ENCODE measurements at regions not wholly inside any gene's neighbourhood (a gene's known extent, or its start where the extent isn't known, plus 50 kb on each side); places are given as distances from the start of the nearest gene placed in this dataset.

DNA sequence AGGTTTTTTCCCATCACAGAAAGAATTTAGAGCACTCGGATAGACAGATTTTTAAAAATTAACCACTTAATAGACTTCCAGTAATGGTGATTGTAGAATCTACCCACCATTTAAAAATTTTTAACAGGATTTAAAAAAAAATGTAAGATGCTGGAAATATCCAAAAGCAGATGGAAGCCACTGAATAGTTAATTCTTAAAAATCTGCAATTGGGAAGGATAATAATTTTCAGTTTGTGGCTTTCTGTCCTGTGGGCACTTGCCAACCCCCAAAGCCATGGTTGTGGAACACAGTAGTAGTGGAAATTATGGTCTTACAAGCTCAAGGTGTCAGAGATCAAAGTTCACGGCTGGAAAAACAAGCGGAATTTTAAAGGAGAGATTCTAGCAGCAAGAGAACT is 101.0 kb upstream of the SP4 start:
- Histone ChIP-seq H2AFZ (ENCODE audit: low read length) (no peak overlapping the region), H3F3A (ENCODE audit: low read length, unreplicated experiment) (no peaks in the 10 kb centered on the region), H3K27ac (ENCODE audit: low read length) (no peak overlapping the region), H3K36me3 (ENCODE audit: low read depth, low read length) (no peaks in the 10 kb centered on the region), H3K4me3 (ENCODE audit: low read length) (no peak overlapping the region), H3K27me3 (ENCODE audit: low read length) (no peaks in the 10 kb centered on the region; the same call in 1 of the 2 replicates), H3K9ac (ENCODE audit: low read length) (no peak overlapping the region), H3K4me1 (ENCODE audit: insufficient read depth, low read length) (no peaks in the 10 kb centered on the region), H4K20me1 (ENCODE audit: low read length) (no peaks in the 10 kb centered on the region), H3K4me2 (ENCODE audit: low read length) (no peak overlapping the region), H3K9me2 (replicated peaks; ENCODE audit: low read length) (no peaks in the 10 kb centered on the region), H3K79me2 (ENCODE audit: low read length) (no peaks in the 10 kb centered on the region), H3K9me3 (ENCODE audit: low read length) (no peaks in the 10 kb centered on the region)
- POLR2A ChIA-PET (ENCODE audit: unreplicated experiment): no interaction called here
- BruUV-seq (replicated peaks): no TSS peak
- TF ChIP-seq EZH2phosphoT487 (IDR thresholded peaks at IDR 0.05; ENCODE audit: borderline replicate concordance, low read length): no peak
- no peak for TF ChIP-seq EZH2 (IDR thresholded peaks at IDR 0.05; ENCODE audit: low read length, unreplicated experiment)
- TF ChIP-seq, protein P1, sequence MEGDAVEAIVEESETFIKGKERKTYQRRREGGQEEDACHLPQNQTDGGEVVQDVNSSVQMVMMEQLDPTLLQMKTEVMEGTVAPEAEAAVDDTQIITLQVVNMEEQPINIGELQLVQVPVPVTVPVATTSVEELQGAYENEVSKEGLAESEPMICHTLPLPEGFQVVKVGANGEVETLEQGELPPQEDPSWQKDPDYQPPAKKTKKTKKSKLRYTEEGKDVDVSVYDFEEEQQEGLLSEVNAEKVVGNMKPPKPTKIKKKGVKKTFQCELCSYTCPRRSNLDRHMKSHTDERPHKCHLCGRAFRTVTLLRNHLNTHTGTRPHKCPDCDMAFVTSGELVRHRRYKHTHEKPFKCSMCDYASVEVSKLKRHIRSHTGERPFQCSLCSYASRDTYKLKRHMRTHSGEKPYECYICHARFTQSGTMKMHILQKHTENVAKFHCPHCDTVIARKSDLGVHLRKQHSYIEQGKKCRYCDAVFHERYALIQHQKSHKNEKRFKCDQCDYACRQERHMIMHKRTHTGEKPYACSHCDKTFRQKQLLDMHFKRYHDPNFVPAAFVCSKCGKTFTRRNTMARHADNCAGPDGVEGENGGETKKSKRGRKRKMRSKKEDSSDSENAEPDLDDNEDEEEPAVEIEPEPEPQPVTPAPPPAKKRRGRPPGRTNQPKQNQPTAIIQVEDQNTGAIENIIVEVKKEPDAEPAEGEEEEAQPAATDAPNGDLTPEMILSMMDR (conservative IDR thresholded peaks at IDR 0.05; ENCODE audit: low read depth, low read length): no peak
- CTCF ChIA-PET: no interaction called here
- no peak for DNase-seq
- no peak for ATAC-seq
- intact Hi-C loops (cut with micrococcal nuclease): no loop called here

DNA sequence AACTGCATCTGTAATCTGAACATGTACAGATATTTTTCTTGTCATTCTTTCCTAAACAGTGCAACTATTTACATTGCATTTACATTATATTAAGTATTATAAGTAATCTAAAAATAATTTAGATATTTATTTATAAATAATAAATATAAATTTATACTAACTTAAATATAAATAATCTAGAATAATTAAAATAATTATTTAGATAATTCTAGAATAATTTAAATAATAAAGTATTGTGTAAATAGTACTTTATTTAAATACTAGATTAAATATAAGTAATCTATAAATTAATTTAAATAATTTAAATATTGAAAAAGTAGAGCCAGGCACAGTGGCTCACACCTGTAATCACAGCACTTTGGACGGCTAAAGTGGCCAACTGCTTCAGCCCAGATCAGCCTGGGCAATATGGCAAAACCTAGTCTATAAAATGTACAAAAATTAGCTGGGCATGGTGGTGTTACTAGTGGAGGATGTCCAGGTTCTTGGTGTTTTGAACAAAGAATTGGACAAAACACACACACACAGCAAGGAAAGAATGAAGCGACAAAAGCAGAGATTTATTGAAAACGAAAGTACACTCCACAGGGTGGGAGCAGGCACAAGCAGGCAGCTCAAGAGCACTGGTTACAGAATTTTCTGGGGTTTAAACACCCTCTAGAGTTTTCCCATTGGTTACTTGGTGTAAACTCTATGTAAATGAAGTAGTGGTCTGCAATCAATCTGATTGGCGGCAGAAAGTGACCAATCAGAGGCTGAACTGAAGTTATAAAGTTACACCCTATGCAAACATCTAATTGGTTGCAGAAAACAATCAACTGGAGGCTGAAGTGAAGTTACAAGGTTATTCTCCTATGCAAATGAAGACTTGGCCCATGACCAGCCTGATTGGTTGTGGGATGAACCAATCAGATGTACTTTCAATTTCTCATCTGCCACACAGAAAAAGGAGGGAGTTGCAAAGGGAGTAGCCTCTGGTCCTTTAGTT is 100.2 kb upstream of the SP4 start:
- BruUV-seq (replicated peaks): no TSS peak
- Histone ChIP-seq H2AFZ (ENCODE audit: low read length) (no peak overlapping the region), H3K4me2 (ENCODE audit: low read length) (no peak overlapping the region), H3K4me3 (ENCODE audit: low read length) (no peak overlapping the region), H3K4me1 (ENCODE audit: insufficient read depth, low read length) (no peaks in the 10 kb centered on the region), H3K27ac (ENCODE audit: low read length) (no peak overlapping the region), H3K9me2 (replicated peaks; ENCODE audit: low read length) (no peaks in the 10 kb centered on the region), H4K20me1 (ENCODE audit: low read length) (no peaks in the 10 kb centered on the region), H3F3A (ENCODE audit: low read length, unreplicated experiment) (no peaks in the 10 kb centered on the region), H3K9ac (ENCODE audit: low read length) (no peak overlapping the region), H3K9me3 (ENCODE audit: low read length) (no peaks in the 10 kb centered on the region), H3K27me3 (ENCODE audit: low read length) (peaks cover 6% of the 10 kb centered on the region), H3K79me2 (ENCODE audit: low read length) (no peaks in the 10 kb centered on the region), H3K36me3 (ENCODE audit: low read depth, low read length) (no peaks in the 10 kb centered on the region)
- CTCF ChIA-PET: no interaction called here
- intact Hi-C loops (cut with micrococcal nuclease): no loop called here
- DNase-seq: no peak
- POLR2A ChIA-PET (ENCODE audit: unreplicated experiment): no interaction called here
- TF ChIP-seq, protein P1 (conservative IDR thresholded peaks at IDR 0.05; ENCODE audit: low read depth, low read length): no peak
- TF ChIP-seq EZH2 (IDR thresholded peaks at IDR 0.05; ENCODE audit: low read length, unreplicated experiment): no peak
- TF ChIP-seq EZH2phosphoT487 (IDR thresholded peaks at IDR 0.05; ENCODE audit: borderline replicate concordance, low read length): no peak
- no peak for ATAC-seq
